GM18867 (cell line): ENCODE measurements at regions not wholly inside any gene's neighbourhood (a gene's known extent, or its start where the extent isn't known, plus 50 kb on each side); places are given as distances from the start of the nearest gene placed in this dataset.

Source experiments
- ATAC-seq: cut with Tn5 transposase; IDR thresholded peaks from one replicate; pipeline ENCODE4 v1.9.1; 2021; ENCODE audit warnings: mild to moderate bottlenecking, moderate library complexity; ENCODE audit not compliant: unreplicated experiment

GRCh38 chr11:112831969-112832766, 129.1 kb upstream of the NCAM1 start:
- ATAC-seq, result no peak

DNA sequence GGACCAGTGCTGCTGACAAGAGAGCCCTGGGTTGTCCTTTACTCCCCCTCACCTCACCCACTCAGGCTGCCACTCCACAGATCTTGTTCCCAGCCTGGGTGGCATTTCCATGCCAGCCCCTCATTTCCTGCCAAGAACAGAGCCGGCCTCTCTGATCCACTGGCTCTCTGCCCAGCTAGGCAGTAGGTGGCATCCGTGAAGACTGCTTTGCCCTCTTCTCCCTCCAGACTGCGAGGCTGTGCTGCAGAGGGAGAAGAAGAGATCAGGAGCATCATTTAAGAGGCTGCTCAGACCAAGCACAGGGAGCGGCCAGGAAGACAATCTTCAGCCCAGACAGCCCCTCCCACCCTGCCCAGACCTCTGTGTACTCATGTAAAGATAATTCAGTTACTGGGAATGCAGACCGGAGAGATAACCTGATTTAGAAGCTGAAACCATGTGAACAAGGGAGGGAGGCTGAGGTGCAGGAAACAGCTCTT, 126.9 kb upstream of the NCAM1 start:
- ATAC-seq, result no peak

DNA sequence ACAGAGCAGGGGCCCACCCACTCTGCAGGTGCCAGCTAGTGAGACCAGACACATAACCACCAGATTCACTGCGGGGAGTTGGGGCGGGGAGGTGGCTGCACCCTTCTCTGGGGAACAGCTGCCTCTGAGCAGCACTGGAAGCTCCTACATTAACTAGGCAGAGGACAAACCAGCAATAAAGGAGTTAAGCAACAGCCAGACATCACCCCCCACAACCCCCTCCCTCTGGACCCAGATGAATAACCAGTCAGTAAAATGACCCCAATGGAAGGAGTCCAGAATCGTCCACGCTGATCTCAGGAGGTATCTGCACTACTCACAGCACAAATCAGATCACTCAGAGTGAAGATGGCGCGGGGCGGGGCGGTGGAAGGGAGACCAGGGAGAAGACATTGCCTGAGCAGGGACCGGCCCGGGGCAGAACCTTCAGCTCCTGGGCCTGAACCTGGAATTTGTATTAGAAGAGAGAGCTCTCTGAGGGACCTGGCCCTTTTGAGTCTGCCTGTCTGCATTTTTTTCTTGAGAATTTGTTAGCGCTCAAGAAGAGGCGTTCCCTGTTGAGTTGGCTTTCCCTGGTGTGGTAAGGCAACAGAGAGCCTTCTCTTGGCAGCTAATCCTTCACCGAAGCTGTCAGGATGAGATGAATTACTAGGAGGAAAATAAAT, 125.5 kb upstream of the NCAM1 start:
- ATAC-seq, result no peak

DNA sequence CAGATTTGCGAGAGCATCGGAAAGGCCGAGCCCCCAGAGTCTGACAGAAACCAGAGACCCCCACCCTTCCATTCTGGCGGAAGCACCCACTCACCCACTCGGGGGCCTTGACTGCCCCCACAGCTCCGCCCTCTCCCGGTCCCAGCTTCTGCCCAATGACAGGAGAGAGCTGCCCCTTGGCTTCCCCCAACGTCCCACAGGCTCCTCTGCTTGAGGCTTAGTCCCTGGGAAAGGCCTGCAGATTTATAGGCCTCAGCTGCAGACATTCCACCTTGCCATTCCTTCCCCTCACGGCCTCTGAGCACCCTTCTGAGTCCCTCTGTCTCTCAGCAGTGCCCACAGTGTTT, 125.0 kb upstream of the NCAM1 start:
- ATAC-seq, result no peak

- no peak for ATAC-seq
These were observed 123.9 kb upstream of the NCAM1 start for GRCh38 chr11:112837162-112837826.

DNA sequence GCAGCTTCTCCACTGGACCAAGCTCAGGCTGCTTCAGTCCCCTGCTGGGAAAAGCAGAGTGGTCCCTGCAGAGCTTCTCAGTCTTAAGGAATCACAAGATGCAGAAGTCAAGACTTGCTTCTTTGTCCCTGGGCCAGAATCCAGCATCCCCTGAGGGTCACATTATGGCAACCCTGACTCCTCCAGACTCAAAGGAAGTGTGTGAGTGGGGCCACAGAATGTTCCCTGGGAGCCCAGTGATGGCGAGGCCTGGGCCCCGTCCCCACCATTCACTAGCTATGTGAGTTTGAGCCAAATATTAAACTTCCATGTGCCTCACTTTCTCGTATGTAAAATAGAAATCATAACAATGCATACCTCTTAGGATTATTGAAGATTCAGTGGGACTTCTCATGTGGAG, 122.2 kb upstream of the NCAM1 start:
- ATAC-seq, result no peak

GRCh38 chr11:112841729-112842128, 119.5 kb upstream of the NCAM1 start:
- ATAC-seq, result no peak

GRCh38 chr11:112842151-112842550, 119.1 kb upstream of the NCAM1 start:
- ATAC-seq, result no peak

DNA sequence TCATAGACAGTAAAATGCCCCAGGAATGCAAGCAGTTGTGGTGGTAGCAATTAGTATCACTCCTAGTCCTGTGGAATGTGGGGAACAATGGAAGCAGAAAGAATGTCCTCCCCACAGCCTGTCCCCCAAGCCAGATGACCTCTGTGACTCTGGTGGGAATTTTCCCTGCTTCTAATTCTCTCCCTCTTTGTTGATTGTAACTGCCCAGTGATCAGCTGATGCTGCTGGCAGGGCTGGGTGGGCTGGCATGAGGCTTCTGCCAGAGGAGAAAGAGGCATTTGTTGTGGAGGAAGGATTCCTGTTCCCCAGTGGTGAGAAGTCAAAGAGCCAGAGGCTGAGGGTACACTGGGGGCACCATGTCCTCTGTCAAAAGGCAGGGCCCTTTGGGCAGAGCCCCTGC, 116.7 kb upstream of the NCAM1 start:
- ATAC-seq, result no peak

GRCh38 chr11:112847568-112847967, 113.7 kb upstream of the NCAM1 start:
- no peak for ATAC-seq

GRCh38 chr11:112852143-112852866, 108.9 kb upstream of the NCAM1 start:
- ATAC-seq, result no peak

DNA sequence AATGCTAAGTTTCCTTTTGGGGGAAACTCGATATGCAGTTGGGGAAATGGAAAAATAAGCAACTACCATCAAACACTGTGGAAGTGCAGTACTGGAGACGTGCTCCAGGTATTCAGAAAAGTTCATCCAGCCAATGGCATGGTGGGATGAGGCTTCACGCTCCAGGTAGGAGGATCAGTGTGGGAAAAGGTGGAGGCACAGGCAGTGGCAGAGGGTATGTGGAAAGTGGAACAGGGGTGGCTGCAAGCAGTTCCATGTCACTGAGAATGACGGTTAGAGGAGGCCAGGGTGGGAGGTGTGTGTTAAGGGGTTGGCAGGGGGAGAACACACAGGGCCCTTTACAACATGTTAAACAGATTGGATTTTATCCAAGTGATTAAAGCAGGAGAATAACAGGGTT, 105.1 kb upstream of the NCAM1 start:
- no peak for ATAC-seq

DNA sequence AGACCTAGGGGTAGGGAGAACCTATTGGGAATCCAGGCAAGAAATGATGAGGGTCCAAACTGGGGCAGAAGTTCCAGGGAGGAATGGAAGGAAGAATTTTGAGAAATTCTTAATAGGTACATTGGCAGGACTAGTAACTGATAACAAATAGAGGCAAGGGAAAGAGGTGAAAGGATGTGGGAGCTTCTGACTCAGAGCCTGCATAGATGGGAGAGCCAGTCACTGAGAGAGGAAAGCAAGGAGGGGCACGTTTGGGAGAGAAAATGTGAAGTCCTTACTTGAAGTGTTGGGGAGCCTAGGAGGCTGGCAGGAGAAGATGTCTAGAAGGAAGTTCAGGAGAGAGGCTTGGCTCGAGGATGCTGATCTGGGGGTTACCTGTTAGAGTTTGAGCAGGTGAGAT, 104.6 kb upstream of the NCAM1 start:
- no peak for ATAC-seq

DNA sequence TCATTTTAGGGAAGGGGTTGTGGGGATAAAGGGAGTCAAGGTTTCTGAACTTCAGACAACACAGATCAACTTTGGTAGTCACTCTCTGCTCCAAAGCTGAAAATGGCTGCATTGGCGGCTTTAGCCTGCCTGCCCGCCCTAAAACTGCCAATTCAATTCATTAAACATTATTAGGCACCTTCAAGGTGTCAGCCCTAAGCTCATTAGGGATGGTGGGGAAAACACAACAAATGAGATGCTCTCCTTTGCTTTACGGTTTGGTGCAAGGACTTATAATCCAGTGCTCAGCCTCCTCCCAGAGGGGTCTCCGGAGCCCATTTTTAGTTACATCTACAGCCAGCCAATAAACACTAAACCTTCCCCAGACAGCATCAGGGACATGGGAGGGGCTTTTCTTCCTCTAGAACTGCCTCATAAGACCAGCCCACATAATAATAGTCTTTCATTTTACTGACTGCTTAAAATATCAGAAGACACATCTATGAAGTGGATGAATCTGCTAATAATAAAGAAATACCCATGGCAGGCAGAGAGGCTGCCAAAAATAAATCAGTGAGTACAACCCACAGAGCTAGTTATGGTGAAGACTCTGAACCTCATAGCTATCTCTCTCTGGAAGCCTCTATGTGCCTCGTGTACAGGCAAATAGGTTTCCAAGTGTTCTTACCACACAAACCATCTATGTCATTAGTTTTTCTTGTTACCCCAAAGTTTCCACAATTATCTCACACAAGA, 102.8 kb upstream of the NCAM1 start:
- ATAC-seq, result no peak

DNA sequence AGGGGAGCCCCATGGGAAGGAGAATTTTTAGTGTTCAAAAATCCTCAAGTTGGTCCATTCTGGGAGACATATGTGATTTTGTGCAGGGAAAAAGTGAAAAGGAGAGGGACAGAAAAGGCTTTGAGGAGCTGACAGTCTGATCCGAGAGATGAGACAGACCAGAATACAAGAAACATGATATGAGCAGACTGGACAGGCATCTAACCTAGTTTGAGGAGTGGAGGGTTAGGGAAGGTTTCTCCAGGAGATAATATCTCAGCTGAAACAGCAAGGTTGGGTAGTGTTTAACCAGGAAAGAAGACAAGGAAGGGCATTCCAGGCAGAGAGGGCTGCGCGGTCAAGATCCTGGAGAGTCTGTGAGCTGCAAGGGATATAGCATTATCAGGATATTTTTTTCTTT, 101.4 kb upstream of the NCAM1 start:
- ATAC-seq, result no peak

GRCh38 chr11:112861356-112861755, 99.9 kb upstream of the NCAM1 start:
- ATAC-seq, result no peak

GRCh38 chr11:112863305-112863704, 97.9 kb upstream of the NCAM1 start:
- ATAC-seq, result no peak

GRCh38 chr11:112864672-112865071, 96.5 kb upstream of the NCAM1 start:
- ATAC-seq, result no peak

DNA sequence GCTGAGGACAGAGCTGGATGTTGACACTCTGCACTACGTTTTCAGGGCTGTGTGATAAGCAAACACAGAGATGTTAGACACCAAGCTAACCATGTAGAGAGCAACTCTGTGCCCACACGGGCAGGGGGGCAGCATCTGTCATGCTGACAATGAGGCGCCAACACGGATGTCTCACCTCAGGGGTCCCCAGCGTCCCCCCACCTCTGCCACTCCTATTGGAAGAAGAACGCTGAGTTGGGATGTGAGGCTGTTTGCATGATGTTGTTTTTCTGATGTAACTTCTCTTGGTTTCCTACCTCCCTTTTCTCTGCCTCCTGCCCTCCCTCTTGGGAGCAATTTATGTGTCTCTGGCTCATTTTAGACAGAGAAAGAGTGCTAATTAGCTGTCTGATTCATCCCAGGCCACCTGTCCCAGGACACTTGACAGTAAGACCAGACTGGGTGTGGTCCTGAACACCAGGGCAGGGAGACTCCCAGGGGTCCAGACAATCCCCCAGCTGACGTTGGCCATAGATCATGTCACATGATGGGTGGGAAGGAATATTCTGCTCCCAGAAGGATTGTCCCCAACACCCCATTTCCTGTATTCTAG, 89.2 kb upstream of the NCAM1 start:
- ATAC-seq, result no peak

DNA sequence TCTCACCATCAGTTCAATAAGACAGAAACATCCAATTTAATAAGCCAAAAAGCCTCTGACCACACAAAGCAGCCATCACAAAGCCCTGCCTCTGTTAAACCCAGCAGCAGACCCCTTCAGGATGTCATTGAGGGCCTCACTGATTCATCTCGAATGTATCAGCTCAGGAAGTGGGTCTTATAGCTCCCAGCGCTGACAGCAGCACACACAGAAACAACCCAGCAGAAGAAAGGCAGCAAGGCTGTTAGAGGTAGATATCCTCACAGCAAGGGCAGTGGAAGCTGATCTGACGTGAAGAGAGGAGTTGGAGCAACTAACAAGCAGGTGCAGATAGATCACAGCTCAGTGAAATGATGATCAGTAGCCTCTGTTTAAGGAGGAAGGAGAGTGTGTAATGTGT, 86.2 kb upstream of the NCAM1 start:
- ATAC-seq, result no peak
